Endothelial cell of umbilical vein (primary cell): ENCODE measurements at regions not wholly inside any gene's neighbourhood (a gene's known extent, or its start where the extent isn't known, plus 50 kb on each side); places are given as distances from the start of the nearest gene placed in this dataset.

Experiments
- BruUV-seq: library from RNA; stranded (reverse); fragments of 400-500 nt; replicated peaks from 2 replicates; lab custom pipeline; 2021; lab: Mats Ljungman, UMichigan
- CTCF ChIA-PET: fragments of 300-600, 350-600 bp; sonication (Branson Sonifier 250); formaldehyde crosslinking; loops from one replicate; lab custom pipeline; 2021; ENCODE audit warnings: antibody characterized with exemption, inconsistent platforms; lab: Charles Lee
- POLR2A ChIA-PET: fragments of 300-600, 350-600 bp; sonication (Branson Sonifier 250); formaldehyde crosslinking; loops from one replicate; lab custom pipeline; 2021; ENCODE audit warnings: antibody characterized with exemption, inconsistent platforms; lab: Charles Lee
- DNase-seq: peaks from one replicate; pipeline ENCODE4 v3.0.0-alpha.2; 2011; ENCODE audit warnings: low read depth, low spot score
- FAIRE-seq: peaks from 2 replicates; lab custom pipeline; 2011; peaks lifted over from hg19 to GRCh38; lab: Jason Lieb, UNC
- H2AFZ ChIP-seq: 2 replicates; pipeline ENCODE4 v1.6.0; 2012; ENCODE audit warnings: low read depth, low read length, control low read depth, inconsistent platforms
- H3K27ac ChIP-seq: 2 replicates; pipeline ENCODE4 v1.5.1; 2011; ENCODE audit warnings: low read depth, mild to moderate bottlenecking, control low read depth, low read length, moderate library complexity; ENCODE audit not compliant: insufficient read depth
- H3K27me3 ChIP-seq, 2 experiments: 2 replicates each; pipeline versions ENCODE4 v1.6.0 to v1.6.1; 2011; ENCODE audit warnings: low read length in 2 of 2, mixed read lengths in 1 of 2; ENCODE audit not compliant: control insufficient read depth in 2 of 2, insufficient read depth in 2 of 2
- H3K36me3 ChIP-seq, 2 experiments: 2 replicates in 1 of 2; 3 replicates in 1 of 2; pipeline ENCODE4 v1.5.1; 2011; ENCODE audit warnings: low read length in 2 of 2, mild to moderate bottlenecking in 1 of 2, moderate library complexity in 1 of 2; ENCODE audit not compliant: control insufficient read depth in 2 of 2, insufficient read depth in 2 of 2; ENCODE audit errors: extremely low read depth in 1 of 2
- H3K4me1 ChIP-seq: 3 replicates; pipeline ENCODE4 v1.5.1; 2011; ENCODE audit warnings: mild to moderate bottlenecking, low read length; ENCODE audit not compliant: control insufficient read depth, insufficient read depth; ENCODE audit errors: extremely low read depth
- H3K4me2 ChIP-seq: 2 replicates; pipeline ENCODE4 v1.6.1; 2011; ENCODE audit warnings: low read length, control low read depth, mixed read lengths; ENCODE audit not compliant: insufficient read depth
- H3K4me3 ChIP-seq, 3 experiments: fragments of 200-600 bp in 1 of 3; sonication (generic), shearing (Covaris generic) in 1 of 3; replicated peaks in 1 of 3; 2 replicates each; pipeline ENCODE4 v1.5.1; 2011 to 2016; ENCODE audit warnings: control low read depth in 3 of 3, low read length in 3 of 3, mild to moderate bottlenecking in 2 of 3, inconsistent platforms in 1 of 3, low read depth in 1 of 3, moderate library complexity in 1 of 3; ENCODE audit not compliant: insufficient read depth in 1 of 3
- H3K79me2 ChIP-seq: 2 replicates; pipeline ENCODE4 v1.6.0; 2012; ENCODE audit warnings: low read length, inconsistent platforms; ENCODE audit not compliant: control insufficient read depth, insufficient read depth
- H3K9ac ChIP-seq: replicated peaks from 2 replicates; pipeline ENCODE3; 2011; ENCODE audit warnings: low read length, control low read depth; ENCODE audit not compliant: insufficient read depth; ENCODE audit errors: extremely low read depth
- H3K9me1 ChIP-seq: replicated peaks from 3 replicates; pipeline ENCODE4 v1.6.0; 2011; ENCODE audit warnings: mild to moderate bottlenecking, low read length; ENCODE audit not compliant: control insufficient read depth, insufficient read depth; ENCODE audit errors: extremely low read depth
- H3K9me3 ChIP-seq: replicated peaks from 2 replicates; pipeline ENCODE4 v1.5.1; 2012; ENCODE audit warnings: low read length, inconsistent platforms; ENCODE audit not compliant: control insufficient read depth, insufficient read depth
- H4K20me1 ChIP-seq: replicated peaks from 2 replicates; pipeline ENCODE3; 2011; ENCODE audit warnings: mild to moderate bottlenecking, low read length; ENCODE audit not compliant: control insufficient read depth, insufficient read depth; ENCODE audit errors: extremely low read depth
- MYC ChIP-seq: IDR thresholded peaks from one replicate; pipeline ENCODE4 v1.6.1; 2011; ENCODE audit warnings: mild to moderate bottlenecking, low read depth, low read length
- POLR2A ChIP-seq: IDR thresholded peaks from 2 replicates; pipeline ENCODE4 v1.6.1; 2012; ENCODE audit warnings: low read depth, mild to moderate bottlenecking, control low read depth, low read length
- dilution Hi-C: fragments of 300-500 bp; cut with MboI; formaldehyde crosslinking; loops from one replicate; pipeline ENCODE4 v1.15.0; 2019; ENCODE audit warnings: low sequenced_read_pairs; ENCODE audit not compliant: extremely low pct_ligation_motif_present
- intact Hi-C: fragments of 100-400 bp; cut with micrococcal nuclease; formaldehyde crosslinking; loops from one replicate; pipeline ENCODE4 v1.10.0; 2022

DNA sequence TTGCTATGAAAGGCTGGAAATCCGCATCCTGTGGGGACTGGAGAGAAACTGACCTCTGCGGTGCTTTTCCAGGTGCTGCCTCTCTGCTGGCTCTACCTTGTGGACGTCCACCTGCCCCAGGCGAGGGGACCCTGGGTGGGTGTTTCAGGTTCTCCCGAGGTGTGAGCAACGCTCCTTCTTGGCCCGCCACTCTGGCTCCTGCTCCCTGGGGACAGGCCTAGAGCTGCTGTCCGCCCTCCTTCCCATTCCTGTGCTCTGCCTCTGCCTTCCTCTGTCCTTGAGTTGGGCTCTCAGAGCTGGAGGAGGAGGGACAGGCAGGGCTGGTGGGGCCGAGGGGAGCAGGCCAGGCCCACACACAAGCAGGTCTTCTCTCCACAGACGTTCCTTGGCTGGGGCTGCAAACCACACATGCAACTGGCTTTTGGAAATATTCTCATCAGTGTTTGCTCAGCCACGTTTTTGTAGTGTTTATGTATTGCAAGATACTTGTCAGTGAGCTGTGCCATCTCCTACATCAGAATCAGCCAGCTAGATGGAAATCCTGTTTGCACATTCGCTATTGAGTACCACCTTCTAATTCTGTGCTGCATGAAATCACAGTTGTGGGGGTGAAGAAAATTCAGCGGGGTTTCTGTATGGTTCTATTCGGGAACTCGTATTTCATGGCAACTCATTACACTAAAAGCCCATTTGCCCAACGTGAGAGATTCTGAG lies 1115.0 kb downstream of the BRD1 start:
- FAIRE-seq (no peak), DNase-seq (no peak)
- H3K27ac ChIP-seq = no peak overlapping the region
- H4K20me1 ChIP-seq = no peaks in the 10 kb centered on the region
- dilution Hi-C loops = no loop called here
- H3K9me3 ChIP-seq = peaks cover 17% of the 10 kb centered on the region
- H3K4me2 ChIP-seq = no peak overlapping the region
- intact Hi-C loops = no loop called here
- no peak overlapping the region for H3K9ac ChIP-seq
- no peaks in the 10 kb centered on the region for H3K4me1 ChIP-seq
- TF ChIP-seq POLR2A = no peak
- no peaks in the 10 kb centered on the region for H3K9me1 ChIP-seq
- no peaks in the 10 kb centered on the region for H3K36me3 ChIP-seq
- ChIA-PET POLR2A (no interaction called here), CTCF (no interaction called here)
- no peak overlapping the region for H2AFZ ChIP-seq
- H3K79me2 ChIP-seq = no peaks in the 10 kb centered on the region
- no peaks in the 10 kb centered on the region for H3K27me3 ChIP-seq
- no peak overlapping the region for H3K4me3 ChIP-seq
- no TSS peak for BruUV-seq

GRCh38 chr22:48711669-48712068 lies 1116.0 kb downstream of the BRD1 start:
- no peaks in the 10 kb centered on the region for H3K36me3 ChIP-seq

More at GRCh38 chr22:48711669-48712068, 1116.0 kb downstream of the BRD1 start:
- no peaks in the 10 kb centered on the region for H3K9me1 ChIP-seq
- H3K27ac ChIP-seq = no peak overlapping the region
- H3K4me1 ChIP-seq = no peaks in the 10 kb centered on the region
- H3K4me3 ChIP-seq = no peak overlapping the region
- no TSS peak for BruUV-seq
- no peak overlapping the region for H3K4me2 ChIP-seq
- H2AFZ ChIP-seq = no peak overlapping the region
- intact Hi-C loops (no loop called here), dilution Hi-C loops (no loop called here)
- no peak overlapping the region for H3K9ac ChIP-seq
- no peak for TF ChIP-seq MYC
- no peaks in the 10 kb centered on the region for H4K20me1 ChIP-seq
- ChIA-PET CTCF (no interaction called here), POLR2A (no interaction called here)
- no peaks in the 10 kb centered on the region for H3K27me3 ChIP-seq
- H3K9me3 ChIP-seq = peaks cover 18% of the 10 kb centered on the region
- FAIRE-seq = no peak
- no peaks in the 10 kb centered on the region for H3K79me2 ChIP-seq
- no peak for DNase-seq
